Mesendoderm (in vitro differentiated cells): ENCODE measurements at regions not wholly inside any gene's neighbourhood (a gene's known extent, or its start where the extent isn't known, plus 50 kb on each side); places are given as distances from the start of the nearest gene placed in this dataset.

Source experiments
- DNase-seq: peaks from one replicate; pipeline ENCODE4 v3.0.0; 2013
- H2AK5ac ChIP-seq: 2 replicates; pipeline ENCODE4 v1.6.1; 2013; ENCODE audit warnings: low read length, inconsistent platforms
- H2BK120ac ChIP-seq: 2 replicates; pipeline ENCODE4 v1.6.1; 2013; ENCODE audit warnings: low read depth, mild to moderate bottlenecking, low read length, moderate library complexity, mixed read lengths
- H2BK15ac ChIP-seq: replicated peaks from 2 replicates; pipeline ENCODE4 v1.6.1; 2013; ENCODE audit warnings: low read depth, mild to moderate bottlenecking, moderate library complexity
- H2BK5ac ChIP-seq: 2 replicates; pipeline ENCODE4 v1.6.1; 2013; ENCODE audit warnings: low read length, inconsistent platforms
- H3K18ac ChIP-seq: 2 replicates; pipeline ENCODE4 v1.6.1; 2013; ENCODE audit warnings: mild to moderate bottlenecking, low read length, mixed read lengths
- H3K23ac ChIP-seq: one replicate; pipeline ENCODE4 v1.6.1; 2013; ENCODE audit warnings: low read length
- H3K27ac ChIP-seq: 2 replicates; pipeline ENCODE4 v1.5.1; 2013; ENCODE audit warnings: low read depth, mild to moderate bottlenecking, inconsistent platforms, low read length, moderate library complexity
- H3K27me3 ChIP-seq: 2 replicates; pipeline ENCODE4 v1.6.1; 2013; ENCODE audit warnings: low read length, control low read depth, mild to moderate bottlenecking, inconsistent platforms; ENCODE audit not compliant: insufficient read depth, poor library complexity
- H3K36me3 ChIP-seq: 2 replicates; pipeline ENCODE4 v1.6.1; 2013; ENCODE audit warnings: low read length, inconsistent platforms; ENCODE audit not compliant: control insufficient read depth, insufficient read depth
- H3K4ac ChIP-seq: one replicate; pipeline ENCODE4 v1.6.1; 2013; ENCODE audit warnings: low read depth, mild to moderate bottlenecking, low read length, moderate library complexity
- H3K4me1 ChIP-seq: 2 replicates; pipeline ENCODE4 v1.6.1; 2013; ENCODE audit warnings: low read depth, low read length, inconsistent platforms; ENCODE audit not compliant: control insufficient read depth
- H3K4me2 ChIP-seq: 2 replicates; pipeline ENCODE4 v1.6.1; 2013; ENCODE audit warnings: low read length
- H3K4me3 ChIP-seq: 2 replicates; pipeline ENCODE4 v1.5.1; 2013; ENCODE audit warnings: mild to moderate bottlenecking, low read length
- H3K56ac ChIP-seq: one replicate; pipeline ENCODE4 v1.6.1; 2013; ENCODE audit warnings: low read length
- H3K79me1 ChIP-seq: 2 replicates; pipeline ENCODE4 v1.6.1; 2013; ENCODE audit warnings: low read length, inconsistent platforms
- H3K79me2 ChIP-seq: 2 replicates; pipeline ENCODE4 v1.6.1; 2013; ENCODE audit warnings: mild to moderate bottlenecking, low read length; ENCODE audit not compliant: control insufficient read depth, insufficient read depth
- H3K9ac ChIP-seq: 2 replicates; pipeline ENCODE4 v1.6.1; 2013; ENCODE audit warnings: low read length, inconsistent platforms
- H4K5ac ChIP-seq: one replicate; pipeline ENCODE4 v1.6.1; 2013; ENCODE audit warnings: low read length
- H4K8ac ChIP-seq: one replicate; pipeline ENCODE4 v1.6.1; 2013; ENCODE audit warnings: low read depth, mild to moderate bottlenecking, control low read depth, low read length, moderate library complexity
- WGBS: extraction: QIAGEN DNeasy Blood & Tissue Kit; methylation state at CpG from one replicate; pipeline ENCODE4 v1.1.7; 2013; ENCODE audit warnings: low lambda C conversion rate, missing lambda C conversion rate; ENCODE audit not compliant: insufficient coverage; ENCODE audit errors: extremely low coverage; 5-methylcytosine and 5-hydroxymethylcytosine counted together

- Histone ChIP-seq H4K8ac (no peak overlapping the region), H3K4ac (no peak overlapping the region)
- DNase-seq, result no peak
Observed at GRCh38 chr2:67599561-67599960, 202.4 kb downstream of the ETAA1 start.

DNA sequence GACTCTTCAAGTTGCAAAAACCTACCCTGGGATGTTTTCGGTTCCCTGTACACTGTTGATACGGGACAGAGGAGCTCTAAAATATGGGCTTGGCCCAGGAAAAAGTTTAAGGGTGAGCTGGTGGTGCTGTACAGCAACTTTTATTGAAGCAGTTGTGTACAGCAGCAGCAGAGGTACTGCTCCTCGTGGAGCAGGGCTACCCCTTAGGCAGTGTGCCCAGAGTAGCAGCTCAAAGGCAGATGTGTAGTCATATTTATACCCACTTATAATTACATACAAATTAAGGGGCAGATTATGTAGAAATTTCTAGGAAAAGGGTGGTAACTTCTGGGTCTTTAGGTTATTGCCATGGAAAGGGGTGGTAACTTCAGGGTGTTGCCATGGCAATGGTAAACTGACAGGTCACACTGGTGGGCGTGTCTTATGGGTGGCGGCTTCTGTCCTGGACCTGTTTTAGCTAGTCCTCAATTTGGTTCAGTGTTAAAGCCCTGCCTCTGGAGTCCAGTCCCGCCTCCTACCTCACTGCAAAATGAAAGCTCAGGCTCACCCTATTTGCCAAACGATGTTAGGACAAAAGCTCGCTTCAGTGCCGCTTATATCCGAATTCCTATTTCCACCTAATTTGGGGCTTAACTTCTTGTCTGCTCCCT lies 203.2 kb downstream of the ETAA1 start:
- no peak overlapping the region for H4K8ac ChIP-seq
- no peak overlapping the region for H3K27ac ChIP-seq
- H2AK5ac ChIP-seq, result no peak overlapping the region
- H3K36me3 ChIP-seq, result no peaks in the 10 kb centered on the region
- no CpG with 5 or more reads among the region's 10 CpGs for WGBS
- H2BK15ac ChIP-seq, result no peak overlapping the region
- no peaks in the 10 kb centered on the region for H3K79me1 ChIP-seq
- no peak overlapping the region for H3K9ac ChIP-seq
- H4K5ac ChIP-seq, result no peak overlapping the region
- H3K23ac ChIP-seq, result no peak overlapping the region
- H3K18ac ChIP-seq, result no peak overlapping the region
- H3K27me3 ChIP-seq, result no peaks in the 10 kb centered on the region
- DNase-seq, result peak; percentile 76
- H3K4me2 ChIP-seq, result no peak overlapping the region
- no peak overlapping the region for H2BK5ac ChIP-seq
- H3K79me2 ChIP-seq, result no peaks in the 10 kb centered on the region
- H3K56ac ChIP-seq, result no peak overlapping the region
- no peaks in the 10 kb centered on the region for H3K4me1 ChIP-seq
- no peak overlapping the region for H3K4me3 ChIP-seq
- no peak overlapping the region for H2BK120ac ChIP-seq
- H3K4ac ChIP-seq, result no peak overlapping the region

More at GRCh38 chr2:67599561-67599960, 202.4 kb downstream of the ETAA1 start:
- Histone ChIP-seq H3K23ac (no peak overlapping the region), H2BK5ac (no peak overlapping the region), H3K9ac (no peak overlapping the region), H3K27me3 (no peaks in the 10 kb centered on the region), H3K18ac (no peak overlapping the region), H3K4me3 (no peak overlapping the region), H3K27ac (no peak overlapping the region), H3K79me2 (no peaks in the 10 kb centered on the region), H3K36me3 (no peaks in the 10 kb centered on the region), H3K56ac (no peak overlapping the region), H4K5ac (no peak overlapping the region), H3K4me1 (no peaks in the 10 kb centered on the region), H3K4me2 (no peak overlapping the region), H2AK5ac (no peak overlapping the region), H3K79me1 (no peaks in the 10 kb centered on the region), H2BK120ac (no peak overlapping the region), H2BK15ac (no peak overlapping the region)

- Histone ChIP-seq H3K27ac (no peak overlapping the region), H2AK5ac (no peak overlapping the region), H2BK15ac (no peak overlapping the region), H3K79me2 (no peaks in the 10 kb centered on the region), H3K4me2 (no peak overlapping the region), H3K4me1 (no peaks in the 10 kb centered on the region), H2BK120ac (no peak overlapping the region), H3K4ac (no peak overlapping the region), H3K36me3 (no peaks in the 10 kb centered on the region), H3K4me3 (no peak overlapping the region), H3K56ac (no peak overlapping the region), H3K18ac (no peak overlapping the region), H3K79me1 (no peaks in the 10 kb centered on the region), H3K27me3 (no peaks in the 10 kb centered on the region), H3K23ac (no peak overlapping the region), H4K5ac (no peak overlapping the region), H2BK5ac (no peak overlapping the region), H4K8ac (no peak overlapping the region), H3K9ac (no peak overlapping the region)
- DNase-seq, result no peak
- whole genome bisulfite sequencing, result no CpG with 5 or more reads among the region's 1 CpG
Observed at GRCh38 chr2:67600946-67601345, 203.8 kb downstream of the ETAA1 start.

DNA sequence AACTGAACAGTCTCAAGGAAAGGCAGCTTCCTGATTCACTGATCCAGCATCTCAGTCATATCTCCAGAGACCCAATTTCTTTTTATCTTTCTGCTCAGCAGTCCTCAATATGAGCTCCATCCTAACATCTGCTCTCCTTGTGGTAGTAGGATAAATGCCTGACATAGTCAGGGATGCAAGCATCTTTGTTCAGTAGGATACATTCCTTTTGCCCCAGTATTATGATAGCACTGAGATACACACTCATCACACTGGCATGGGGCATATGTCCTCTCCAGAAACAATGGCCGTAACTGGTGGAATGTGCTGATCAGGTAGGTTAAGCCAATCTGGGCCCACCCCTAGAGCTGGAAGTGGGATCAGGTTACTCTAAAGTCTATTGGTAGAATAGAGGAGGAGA lies 207.2 kb downstream of the ETAA1 start:
- no peaks in the 10 kb centered on the region for H3K4me1 ChIP-seq
- H3K4ac ChIP-seq, result no peak overlapping the region
- DNase-seq, result peak; percentile 16
- no peak overlapping the region for H2AK5ac ChIP-seq
- no peak overlapping the region for H3K23ac ChIP-seq
- no peak overlapping the region for H2BK5ac ChIP-seq
- no peaks in the 10 kb centered on the region for H3K36me3 ChIP-seq
- H3K27ac ChIP-seq, result no peak overlapping the region
- no peak overlapping the region for H3K4me3 ChIP-seq
- no peak overlapping the region for H2BK120ac ChIP-seq
- no peak overlapping the region for H2BK15ac ChIP-seq
- no peaks in the 10 kb centered on the region for H3K79me1 ChIP-seq
- H3K56ac ChIP-seq, result no peak overlapping the region
- H4K8ac ChIP-seq, result no peak overlapping the region
- H3K4me2 ChIP-seq, result no peak overlapping the region
- H3K18ac ChIP-seq, result no peak overlapping the region
- no peaks in the 10 kb centered on the region for H3K27me3 ChIP-seq
- H4K5ac ChIP-seq, result no peak overlapping the region
- H3K79me2 ChIP-seq, result no peaks in the 10 kb centered on the region
- no CpG with 5 or more reads among the region's 1 CpG for WGBS
- no peak overlapping the region for H3K9ac ChIP-seq

- Histone ChIP-seq H2BK15ac (no peak overlapping the region), H3K56ac (no peak overlapping the region), H3K23ac (no peak overlapping the region), H3K4me2 (no peak overlapping the region), H3K27me3 (no peaks in the 10 kb centered on the region), H3K4ac (no peak overlapping the region), H4K8ac (no peak overlapping the region), H3K9ac (no peak overlapping the region), H3K79me2 (no peaks in the 10 kb centered on the region), H2AK5ac (no peak overlapping the region), H3K18ac (no peak overlapping the region), H3K79me1 (no peaks in the 10 kb centered on the region), H2BK120ac (no peak overlapping the region), H3K36me3 (no peaks in the 10 kb centered on the region), H3K27ac (no peak overlapping the region), H2BK5ac (no peak overlapping the region), H3K4me3 (no peak overlapping the region), H4K5ac (no peak overlapping the region), H3K4me1 (no peaks in the 10 kb centered on the region)
- WGBS, result no CpG with 5 or more reads among the region's 4 CpGs
- DNase-seq, result no peak
Observed at GRCh38 chr2:67612576-67613042, 215.5 kb downstream of the ETAA1 start.

DNA sequence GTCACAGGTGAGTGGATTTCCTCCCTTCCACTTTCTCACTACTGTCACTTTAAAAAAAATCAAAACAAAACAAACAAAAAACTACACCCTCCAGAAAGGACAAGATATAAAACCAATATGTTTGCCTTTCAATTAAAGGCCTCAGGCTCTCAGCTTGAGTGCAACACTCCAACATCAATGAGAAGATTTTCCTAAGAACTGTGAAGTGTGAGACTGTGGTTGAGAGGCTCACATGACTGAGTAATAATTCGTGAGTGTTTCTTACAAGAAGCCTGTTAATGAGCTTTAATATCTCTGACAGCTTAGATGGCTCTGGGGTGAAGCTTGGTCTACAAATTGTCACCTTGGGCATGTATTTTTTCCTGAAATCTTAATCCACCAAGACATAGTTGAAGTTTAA lies 216.1 kb downstream of the ETAA1 start:
- no peak overlapping the region for H3K27ac ChIP-seq
- H3K56ac ChIP-seq, result no peak overlapping the region
- H3K23ac ChIP-seq, result no peak overlapping the region
- no peak overlapping the region for H3K9ac ChIP-seq
- no peak for DNase-seq
- H3K79me1 ChIP-seq, result no peaks in the 10 kb centered on the region
- no peaks in the 10 kb centered on the region for H3K27me3 ChIP-seq
- no peak overlapping the region for H3K4me3 ChIP-seq
- H3K79me2 ChIP-seq, result no peaks in the 10 kb centered on the region
- no peak overlapping the region for H4K8ac ChIP-seq
- H3K36me3 ChIP-seq, result no peaks in the 10 kb centered on the region
- WGBS, result no CpG with 5 or more reads among the region's 1 CpG
- H3K4me2 ChIP-seq, result no peak overlapping the region
- no peak overlapping the region for H2BK5ac ChIP-seq
- no peak overlapping the region for H4K5ac ChIP-seq
- H3K4me1 ChIP-seq, result no peaks in the 10 kb centered on the region
- H3K18ac ChIP-seq, result no peak overlapping the region
- H2AK5ac ChIP-seq, result no peak overlapping the region
- H2BK120ac ChIP-seq, result no peak overlapping the region
- H3K4ac ChIP-seq, result no peak overlapping the region
- no peak overlapping the region for H2BK15ac ChIP-seq
